HG03575 (cell line): ENCODE measurements at regions not wholly inside any gene's neighbourhood (a gene's known extent, or its start where the extent isn't known, plus 50 kb on each side); places are given as distances from the start of the nearest gene placed in this dataset.

Experiments
- ATAC-seq: cut with Tn5 transposase; IDR thresholded peaks from one replicate; pipeline ENCODE4 v1.9.1; 2021; ENCODE audit not compliant: unreplicated experiment, insufficient number of reproducible peaks, low FRiP score; ENCODE audit errors: extremely low read depth

- no peak for ATAC-seq
Observed at GRCh38 chr10:121058082-121058481, 206.9 kb downstream of the WDR11 start.

DNA sequence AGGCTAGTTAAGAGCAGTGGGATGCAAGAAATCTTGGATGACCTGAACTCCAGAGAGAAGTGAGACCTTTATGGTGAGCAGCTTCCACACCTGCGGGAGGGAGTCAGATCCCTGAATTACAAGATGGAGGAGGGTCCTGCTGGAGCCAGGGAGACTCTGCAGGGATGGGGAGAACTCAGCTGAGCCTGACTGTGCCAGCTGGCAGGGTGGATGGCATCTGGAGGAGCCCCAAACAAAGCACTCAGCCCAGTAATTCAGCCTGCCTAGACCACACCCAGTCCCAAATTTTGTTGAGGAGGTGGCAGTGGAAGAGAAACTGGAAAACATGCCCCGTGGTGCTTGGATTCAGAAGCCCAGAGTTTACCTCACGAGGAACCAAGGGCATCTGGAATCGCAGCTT, 208.2 kb downstream of the WDR11 start:
- ATAC-seq = no peak

- no peak for ATAC-seq
Observed at GRCh38 chr10:121062115-121062514, 211.0 kb downstream of the WDR11 start.

DNA sequence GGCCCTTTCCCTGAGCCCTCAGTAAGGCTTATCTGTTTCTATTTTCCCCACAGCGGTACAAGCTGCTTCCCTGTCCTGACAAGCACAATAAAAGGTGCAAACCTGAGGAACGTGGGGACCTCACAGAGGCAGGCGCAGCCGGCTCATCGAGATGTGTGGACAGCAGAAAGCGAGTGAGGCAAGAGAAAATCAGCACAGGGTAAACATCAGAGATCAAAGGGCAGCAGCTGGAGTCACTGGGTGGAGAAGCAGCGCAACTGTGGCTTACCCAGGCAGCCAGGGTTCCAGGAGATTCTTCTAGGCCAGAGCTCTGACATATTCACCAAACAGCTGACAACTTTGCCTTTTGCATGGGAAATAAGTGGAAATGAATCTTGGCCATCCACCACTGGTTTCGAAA, 212.6 kb downstream of the WDR11 start:
- no peak for ATAC-seq

- no peak for ATAC-seq
Observed at GRCh38 chr10:121064491-121064890, 213.3 kb downstream of the WDR11 start.

- no peak for ATAC-seq
Observed at GRCh38 chr10:121065330-121065729, 214.2 kb downstream of the WDR11 start.

DNA sequence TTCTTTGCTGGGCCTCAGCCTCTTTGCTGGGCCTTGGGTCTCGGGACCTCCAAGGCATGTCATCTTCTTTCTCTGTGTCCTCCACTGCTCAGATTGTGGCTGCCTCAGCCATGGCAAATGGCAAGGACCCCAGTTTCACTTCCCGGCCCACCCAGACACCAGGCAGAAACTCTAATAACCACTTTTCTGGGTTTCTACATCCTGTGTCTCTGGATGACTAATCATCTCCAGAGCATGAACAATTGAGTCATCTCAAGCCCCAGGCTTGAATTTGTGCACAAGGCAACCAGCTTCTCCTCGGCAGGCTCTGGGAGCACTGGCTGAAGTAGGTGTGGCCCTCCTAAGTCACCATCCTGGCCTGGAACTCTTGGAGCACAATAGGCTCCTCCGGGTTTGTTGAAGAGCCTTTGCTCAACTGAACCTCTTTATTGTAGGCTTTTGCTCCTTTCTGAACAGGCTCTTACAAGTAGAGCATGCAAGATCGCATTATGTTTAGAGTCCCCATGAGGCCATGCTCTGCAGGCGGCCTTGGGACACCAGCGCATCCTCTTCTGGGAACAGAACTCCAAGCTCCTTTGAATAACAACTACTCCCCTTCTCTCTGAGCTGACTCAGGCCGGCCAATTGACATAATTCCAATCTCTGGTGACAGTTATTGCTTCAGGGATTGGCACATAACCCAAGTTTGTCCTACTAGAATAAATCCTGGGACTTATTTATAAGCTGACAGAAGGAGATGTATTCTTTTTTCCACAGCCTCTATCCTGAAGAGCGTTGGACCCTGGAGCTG, 218.1 kb downstream of the WDR11 start:
- ATAC-seq = peak; percentile 67

DNA sequence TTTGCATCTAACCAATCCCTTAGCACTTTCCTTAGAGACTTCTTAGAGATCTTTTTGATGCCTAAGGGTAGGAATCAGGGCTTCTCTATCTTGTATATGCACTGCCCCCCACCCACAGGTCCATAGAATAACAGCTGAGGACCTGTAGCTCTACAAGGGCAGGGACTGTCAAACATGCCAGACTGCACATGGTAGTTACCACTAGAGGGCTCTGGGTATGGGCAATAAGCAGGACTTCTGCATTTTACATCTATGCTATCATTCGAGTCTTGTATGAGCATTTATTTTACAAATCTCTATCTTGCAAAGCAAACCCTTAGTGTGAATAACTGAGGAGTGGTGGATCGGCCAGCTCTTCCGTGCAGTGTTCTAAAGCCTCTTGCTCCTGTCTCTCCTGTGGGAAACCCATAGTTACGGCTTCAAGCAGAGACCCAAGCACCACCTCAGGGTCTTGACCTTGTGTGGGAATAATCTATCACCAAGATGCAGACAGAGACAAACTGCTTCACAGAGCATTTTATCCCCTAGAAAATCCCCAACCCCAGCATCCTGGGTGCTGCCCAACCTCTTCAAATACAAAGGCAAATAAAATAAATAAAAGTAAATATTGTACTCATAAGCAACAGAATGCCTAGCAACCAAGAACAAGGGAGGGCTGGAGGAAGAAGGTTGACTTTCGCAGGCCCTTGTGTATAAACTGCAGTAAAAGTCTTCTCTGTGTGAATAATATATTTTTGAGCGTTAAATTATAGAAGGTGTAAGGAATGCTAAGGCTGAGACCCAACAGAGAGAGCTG, 219.3 kb downstream of the WDR11 start:
- ATAC-seq = no peak

DNA sequence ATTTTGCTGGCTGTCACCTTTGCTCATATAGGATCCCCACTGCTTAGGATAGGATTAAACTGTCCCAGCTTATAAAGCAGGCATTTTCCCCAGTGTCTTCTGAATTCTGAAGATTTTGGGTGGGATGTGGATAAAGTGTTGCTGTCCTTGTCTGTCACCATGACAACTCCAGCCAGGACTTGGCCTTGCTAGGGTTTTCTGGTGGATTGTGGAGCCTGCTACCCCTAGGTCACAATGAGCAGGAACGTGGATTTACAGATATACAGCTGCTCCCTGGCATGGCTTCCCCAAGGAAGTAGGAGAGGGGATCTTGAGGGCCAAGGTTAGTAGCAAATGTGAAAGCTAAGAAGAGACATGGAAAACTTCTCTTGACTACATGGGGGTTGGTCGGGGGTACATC, 220.7 kb downstream of the WDR11 start:
- no peak for ATAC-seq

- no peak for ATAC-seq
Observed at GRCh38 chr10:121073728-121074127, 222.6 kb downstream of the WDR11 start.

DNA sequence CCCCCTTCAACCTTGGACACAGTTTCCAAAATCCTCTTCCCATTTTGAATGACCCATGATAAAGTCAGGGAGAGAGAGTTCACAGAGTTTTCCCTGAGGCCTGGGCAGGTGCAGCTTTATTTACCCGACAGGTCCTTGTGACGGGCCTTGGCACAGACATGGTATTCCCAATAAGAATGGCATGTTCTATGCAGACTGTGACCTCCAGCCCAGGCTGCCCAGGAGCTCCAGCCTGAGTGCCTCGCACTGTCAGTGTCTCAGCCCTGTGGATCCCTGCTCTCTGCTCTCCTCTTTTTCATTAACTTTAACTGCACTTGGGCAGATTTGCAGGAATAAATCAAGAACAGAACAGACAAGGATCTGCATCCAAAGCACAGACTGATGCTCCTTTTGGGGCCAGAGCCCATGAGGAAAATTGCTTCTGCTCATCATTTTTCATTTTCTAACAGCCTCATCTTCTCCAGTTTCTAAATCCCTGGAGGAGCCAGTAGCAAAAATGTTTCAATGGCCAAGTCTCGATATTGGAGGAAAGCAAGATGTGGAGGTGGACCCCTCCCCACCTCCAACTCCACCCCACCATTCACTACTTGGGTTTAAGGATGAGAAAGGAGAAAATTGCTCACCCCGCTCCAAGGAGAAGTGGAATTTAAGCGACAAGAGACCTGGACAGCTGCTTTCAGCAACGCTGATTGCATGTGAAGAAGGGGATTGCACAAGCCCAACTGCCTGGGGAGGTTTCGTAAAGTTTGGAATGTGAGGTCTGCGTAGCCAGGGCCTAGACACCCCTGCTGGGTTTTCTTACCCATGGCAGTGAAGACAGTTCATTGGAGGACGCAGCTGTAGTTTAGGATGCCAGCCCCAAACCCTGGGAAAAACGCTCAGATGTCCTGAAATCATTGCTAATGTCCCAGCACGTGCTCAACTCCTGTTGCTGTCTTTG, 225.9 kb downstream of the WDR11 start:
- no peak for ATAC-seq

DNA sequence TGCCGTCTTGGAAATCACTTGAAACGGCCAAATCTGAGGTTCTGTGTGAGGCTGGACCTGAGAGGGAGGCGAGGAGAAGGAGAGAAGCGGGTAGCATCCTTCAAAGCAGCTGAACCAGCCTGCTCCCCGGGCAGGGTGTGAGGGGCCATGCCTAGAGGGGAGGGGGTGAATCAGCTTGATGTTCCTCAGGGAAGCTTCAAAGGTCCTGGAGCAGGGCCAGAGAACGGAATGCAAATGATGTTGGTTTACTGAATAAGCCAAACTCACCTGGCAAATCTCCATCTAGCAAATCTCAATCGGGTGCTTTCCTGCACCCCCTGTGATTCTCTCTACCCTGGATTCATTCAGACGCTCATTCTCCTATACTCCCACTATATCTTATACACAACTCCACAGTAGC, 226.9 kb downstream of the WDR11 start:
- ATAC-seq = no peak

DNA sequence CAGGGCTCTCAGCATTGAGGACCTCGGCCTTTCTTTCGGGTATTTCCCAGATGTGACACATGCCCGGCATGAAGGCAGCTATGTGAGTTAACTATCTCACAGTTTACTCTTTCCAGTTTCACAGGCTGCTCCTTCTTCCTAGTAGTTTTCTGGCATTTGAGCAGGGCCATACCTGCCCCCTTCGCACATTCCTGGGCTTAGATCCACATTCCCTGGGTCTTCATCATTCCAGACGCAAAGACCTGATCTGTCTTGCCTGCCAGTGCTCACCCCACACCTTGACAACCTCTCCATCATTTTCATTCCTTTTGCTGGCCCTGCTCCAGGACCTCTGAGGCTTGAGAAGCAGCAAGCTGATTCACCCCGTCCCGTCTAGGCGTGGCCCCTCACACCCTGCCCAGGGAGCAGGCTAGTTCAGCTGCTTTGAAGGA, 227.5 kb downstream of the WDR11 start:
- ATAC-seq = no peak

GRCh38 chr10:121079226-121079625, 228.1 kb downstream of the WDR11 start:
- ATAC-seq = no peak

GRCh38 chr10:121080281-121080891, 229.2 kb downstream of the WDR11 start:
- ATAC-seq = no peak

GRCh38 chr10:121081306-121081705, 230.1 kb downstream of the WDR11 start:
- no peak for ATAC-seq

DNA sequence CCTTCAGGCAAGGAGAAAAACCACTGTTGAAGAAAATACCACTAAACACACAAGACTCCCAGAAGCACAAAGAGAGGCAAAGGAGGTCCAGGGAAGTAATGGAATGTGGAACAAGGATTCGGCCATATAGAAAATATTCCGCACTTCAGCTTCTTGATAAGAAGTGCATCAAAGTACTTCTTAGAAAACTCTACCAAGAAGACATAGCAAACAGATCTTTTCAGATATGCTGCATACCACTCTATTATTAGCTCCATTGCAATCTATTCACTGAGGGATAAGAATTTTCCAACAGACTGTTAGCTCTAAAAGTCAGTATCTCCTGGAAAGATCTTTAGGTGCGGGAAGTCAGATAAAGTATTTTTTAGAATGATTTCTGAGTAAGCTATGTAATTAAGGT, 231.8 kb downstream of the WDR11 start:
- no peak for ATAC-seq

- ATAC-seq = no peak
Observed at GRCh38 chr10:121084016-121084674, 233.0 kb downstream of the WDR11 start.
